ENCODE measurements at regions not wholly inside any gene's neighbourhood (a gene's known extent, or its start where the extent isn't known, plus 50 kb on each side); places are given as distances from the start of the nearest gene placed in this dataset.

GRCh38 chr4:30172416-30172815 is 547.8 kb upstream of the PCDH7 start:
- no peak for TF ChIP-seq CTCF (conservative IDR thresholded peaks at IDR 0.05; ENCODE audit: low read depth)
- CTCF ChIA-PET, result no interaction called here
- no peak overlapping the region for H3K27ac ChIP-seq
- DNase-seq (ENCODE audit: low spot score), result no peak
- POLR2A ChIA-PET (ENCODE audit: low non-redundant PET), result no interaction called here

- H3K27ac ChIP-seq, result no peak overlapping the region
- ChIA-PET CTCF (no interaction called here), POLR2A (ENCODE audit: low non-redundant PET) (no interaction called here)
- no peak for DNase-seq (ENCODE audit: low spot score)
- TF ChIP-seq CTCF (conservative IDR thresholded peaks at IDR 0.05; ENCODE audit: low read depth), result no peak
Measured at GRCh38 chr4:30181512-30181911, 538.7 kb upstream of the PCDH7 start.

GRCh38 chr4:30181918-30182317 is 538.3 kb upstream of the PCDH7 start:
- TF ChIP-seq CTCF (conservative IDR thresholded peaks at IDR 0.05; ENCODE audit: low read depth), result no peak
- CTCF ChIA-PET, result no interaction called here

GRCh38 chr4:30182786-30183185 is 537.4 kb upstream of the PCDH7 start:
- TF ChIP-seq CTCF (conservative IDR thresholded peaks at IDR 0.05; ENCODE audit: low read depth), result no peak
- POLR2A ChIA-PET (ENCODE audit: low non-redundant PET), result no interaction called here
- H3K27ac ChIP-seq, result no peak overlapping the region
- DNase-seq (ENCODE audit: low spot score), result no peak
- CTCF ChIA-PET, result no interaction called here

More at GRCh38 chr4:30181918-30182317, 538.3 kb upstream of the PCDH7 start:
- POLR2A ChIA-PET (ENCODE audit: low non-redundant PET), result no interaction called here
- no peak overlapping the region for H3K27ac ChIP-seq
- no peak for DNase-seq (ENCODE audit: low spot score)

- ChIA-PET POLR2A (ENCODE audit: low non-redundant PET) (no interaction called here), CTCF (interaction anchor here (0.6 kb wide), 1 partner anchor 202 kb away, joined by 3 read pairs; no protein-coding TSS in a partner anchor)
- DNase-seq (ENCODE audit: low spot score), result no peak
- no peak overlapping the region for H3K27ac ChIP-seq
- TF ChIP-seq CTCF (conservative IDR thresholded peaks at IDR 0.05; ENCODE audit: low read depth), result no peak
Measured at GRCh38 chr4:30191902-30192301, 528.3 kb upstream of the PCDH7 start.

- no peak overlapping the region for H3K27ac ChIP-seq
- ChIA-PET POLR2A (ENCODE audit: low non-redundant PET) (no interaction called here), CTCF (no interaction called here)
- TF ChIP-seq CTCF (conservative IDR thresholded peaks at IDR 0.05; ENCODE audit: low read depth), result no peak
- DNase-seq (ENCODE audit: low spot score), result no peak
Measured at GRCh38 chr4:30207389-30207788, 512.8 kb upstream of the PCDH7 start.

All from RWPE1 (cell line).